ENCODE measurements at regions not wholly inside any gene's neighbourhood (a gene's known extent, or its start where the extent isn't known, plus 50 kb on each side); places are given as distances from the start of the nearest gene placed in this dataset.
A peak's percentile ranks its signal among the peaks of the same experiment; 100 is the strongest.

DNA sequence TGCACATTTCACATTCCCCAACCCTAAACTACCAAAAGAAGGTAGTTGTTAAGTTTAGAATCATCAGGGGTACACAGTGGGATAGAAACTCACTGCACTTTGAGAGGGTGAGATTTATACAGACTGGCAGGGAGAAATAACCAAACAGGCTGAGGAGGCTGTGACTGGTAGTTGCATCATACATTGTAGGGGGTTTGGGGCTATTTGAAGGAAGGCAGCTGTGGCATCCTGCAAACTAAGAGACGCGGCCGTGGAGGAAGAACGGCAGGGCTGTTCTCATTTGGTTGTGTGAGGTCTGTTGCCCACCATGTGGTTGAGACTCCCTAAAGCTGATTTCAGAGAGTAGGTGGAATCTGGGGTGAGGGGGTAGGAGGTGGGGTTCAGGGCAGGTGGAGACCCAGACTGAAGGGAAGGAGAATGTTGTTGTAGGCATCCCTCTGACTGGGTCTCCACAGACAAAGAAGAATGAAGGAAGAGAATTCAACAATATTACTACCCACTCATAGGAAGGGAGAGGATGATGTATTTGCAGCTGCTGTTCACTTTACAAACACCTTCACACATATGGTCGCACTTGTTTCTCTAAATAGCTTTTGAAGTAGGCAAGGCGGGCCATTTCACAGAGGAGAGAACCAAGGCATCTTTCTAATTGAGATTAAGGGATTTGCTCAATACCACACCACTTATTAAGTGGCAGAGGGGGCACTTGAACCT, 170.9 kb upstream of the SIX2 start:
- no peak for DNase-seq
- no peaks in the 10 kb centered on the region for H3K36me3 ChIP-seq
- H3K4me3 ChIP-seq: no peak overlapping the region
- intact Hi-C loops (cut with DNase I): no loop called here
- ATAC-seq: no peak
- H3K4me1 ChIP-seq: no peaks in the 10 kb centered on the region
- no peaks in the 10 kb centered on the region for H3K9me3 ChIP-seq
- H3K27me3 ChIP-seq: peaks cover 0 to 6% (median 0%) of the 10 kb centered on the region in 9 donors
- TF ChIP-seq, protein P1, sequence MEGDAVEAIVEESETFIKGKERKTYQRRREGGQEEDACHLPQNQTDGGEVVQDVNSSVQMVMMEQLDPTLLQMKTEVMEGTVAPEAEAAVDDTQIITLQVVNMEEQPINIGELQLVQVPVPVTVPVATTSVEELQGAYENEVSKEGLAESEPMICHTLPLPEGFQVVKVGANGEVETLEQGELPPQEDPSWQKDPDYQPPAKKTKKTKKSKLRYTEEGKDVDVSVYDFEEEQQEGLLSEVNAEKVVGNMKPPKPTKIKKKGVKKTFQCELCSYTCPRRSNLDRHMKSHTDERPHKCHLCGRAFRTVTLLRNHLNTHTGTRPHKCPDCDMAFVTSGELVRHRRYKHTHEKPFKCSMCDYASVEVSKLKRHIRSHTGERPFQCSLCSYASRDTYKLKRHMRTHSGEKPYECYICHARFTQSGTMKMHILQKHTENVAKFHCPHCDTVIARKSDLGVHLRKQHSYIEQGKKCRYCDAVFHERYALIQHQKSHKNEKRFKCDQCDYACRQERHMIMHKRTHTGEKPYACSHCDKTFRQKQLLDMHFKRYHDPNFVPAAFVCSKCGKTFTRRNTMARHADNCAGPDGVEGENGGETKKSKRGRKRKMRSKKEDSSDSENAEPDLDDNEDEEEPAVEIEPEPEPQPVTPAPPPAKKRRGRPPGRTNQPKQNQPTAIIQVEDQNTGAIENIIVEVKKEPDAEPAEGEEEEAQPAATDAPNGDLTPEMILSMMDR (IDR thresholded peaks at IDR 0.05): no peak
- no peak for TF ChIP-seq POLR2A (IDR thresholded peaks at IDR 0.05)
- WGBS, 4 donors: 62 to 73% (median 70%) methylated on average over 6 of the region's 6 CpGs
- no peak overlapping the region for H3K27ac ChIP-seq

DNA sequence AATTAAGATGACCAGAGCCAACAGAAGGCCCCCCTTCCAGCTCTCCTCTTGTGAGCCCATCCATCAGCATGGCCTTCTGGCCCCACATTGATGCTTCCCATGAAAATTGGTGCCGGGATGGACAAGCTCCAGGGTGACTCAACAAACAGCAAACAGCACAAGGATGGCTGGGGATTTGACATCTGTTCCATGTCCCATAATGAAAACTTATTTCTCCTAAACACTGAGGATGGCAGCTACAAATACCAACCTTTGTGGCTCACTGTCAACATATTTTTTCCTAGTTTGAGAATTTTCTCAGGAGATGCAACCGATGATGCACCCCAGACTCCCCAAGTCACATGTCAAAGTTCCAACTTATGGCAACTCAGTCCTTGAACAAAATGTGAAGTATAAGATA, 169.6 kb upstream of the SIX2 start:
- no peak overlapping the region for H3K4me3 ChIP-seq
- DNase-seq: no peak
- H3K27me3 ChIP-seq: peaks cover 0 to 15% (median 3%) of the 10 kb centered on the region in 9 donors
- no peaks in the 10 kb centered on the region for H3K36me3 ChIP-seq
- no peak for ATAC-seq
- intact Hi-C loops (cut with DNase I): no loop called here
- no peak for TF ChIP-seq POLR2A (IDR thresholded peaks at IDR 0.05)
- TF ChIP-seq, protein P1 (IDR thresholded peaks at IDR 0.05): no peak
- no peaks in the 10 kb centered on the region for H3K4me1 ChIP-seq
- no peaks in the 10 kb centered on the region for H3K9me3 ChIP-seq
- WGBS, 4 donors: 71 to 87% (median 84%) methylated on average over 2 of the region's 2 CpGs
- no peak overlapping the region for H3K27ac ChIP-seq

DNA sequence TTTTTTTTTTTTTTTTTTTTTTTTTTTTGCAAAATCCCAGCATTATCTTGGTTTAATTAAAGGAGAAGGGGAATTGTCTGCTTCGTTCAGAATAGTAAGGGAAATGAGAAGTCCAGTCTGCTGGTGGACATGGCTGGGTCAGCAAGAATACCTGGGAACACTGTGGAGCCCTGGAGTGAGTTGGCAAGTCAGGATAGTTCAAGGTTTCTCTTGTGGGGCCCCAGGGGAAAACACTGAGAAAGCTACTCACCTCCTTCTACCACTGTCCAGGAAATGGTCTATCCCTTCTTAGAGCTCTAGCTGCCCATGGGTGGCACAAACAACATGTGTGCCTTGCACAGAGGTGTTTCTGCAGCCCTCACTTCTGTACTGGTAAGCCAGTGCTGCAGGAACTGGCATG, 169.1 kb upstream of the SIX2 start:
- H3K4me3 ChIP-seq: no peak overlapping the region
- H3K36me3 ChIP-seq: no peaks in the 10 kb centered on the region
- TF ChIP-seq, protein P1 (IDR thresholded peaks at IDR 0.05): no peak
- no peaks in the 10 kb centered on the region for H3K9me3 ChIP-seq
- DNase-seq: no peak
- H3K27ac ChIP-seq: no peak overlapping the region
- H3K27me3 ChIP-seq: peaks cover 0 to 15% (median 8%) of the 10 kb centered on the region in 9 donors
- intact Hi-C loops (cut with DNase I): no loop called here
- no peak for ATAC-seq
- no peaks in the 10 kb centered on the region for H3K4me1 ChIP-seq
- 53 to 68% (median 60%) methylated on average over 1 of the region's 1 CpG for WGBS, 4 donors

DNA sequence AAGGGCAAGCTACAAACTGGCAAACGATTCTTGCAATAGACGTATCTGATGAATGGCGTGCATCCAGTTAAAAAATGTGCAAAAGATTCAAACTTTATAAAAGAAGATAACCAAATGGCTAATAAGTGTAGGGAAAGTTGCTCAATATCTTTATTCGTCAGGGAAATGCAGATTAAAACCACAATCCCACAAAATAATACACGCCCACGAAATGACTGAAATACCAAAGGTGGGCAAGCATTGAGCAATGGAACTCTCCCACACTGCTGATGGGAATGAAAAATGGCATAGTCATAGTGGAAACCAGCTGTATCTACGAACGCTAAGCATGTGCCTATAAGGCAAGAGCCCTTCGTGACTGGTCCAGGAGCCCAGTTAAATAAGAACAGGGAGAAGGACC, 168.6 kb upstream of the SIX2 start:
- intact Hi-C loops (cut with DNase I): no loop called here
- Histone ChIP-seq H3K4me3 (no peak overlapping the region), H3K27ac (no peak overlapping the region), H3K36me3 (no peaks in the 10 kb centered on the region), H3K4me1 (no peaks in the 10 kb centered on the region), H3K9me3 (no peaks in the 10 kb centered on the region), H3K27me3 (peaks cover 0 to 17% (median 8%) of the 10 kb centered on the region in 9 donors)
- DNase-seq (no peak), ATAC-seq (peak in 1 of 4 donors; percentile 49)
- TF ChIP-seq, protein P1 (IDR thresholded peaks at IDR 0.05): no peak
- TF ChIP-seq POLR2A (IDR thresholded peaks at IDR 0.05): no peak
- 72 to 77% (median 73%) methylated on average over 9 of the region's 9 CpGs for WGBS, 4 donors

All from heart left ventricle (tissue), 16 donors.